Spleen (tissue), 7 donors: ENCODE measurements at regions not wholly inside any gene's neighbourhood (a gene's known extent, or its start where the extent isn't known, plus 50 kb on each side); places are given as distances from the start of the nearest gene placed in this dataset.

Experiments
- POLR2A ChIP-seq, 3 donors: fragments of 450-650 bp; IDR thresholded peaks; one replicate each; pipeline ENCODE4 v1.5.1; 2017; ENCODE audit warnings: antibody characterized with exemption in 3 of 3, mild to moderate bottlenecking in 1 of 3
- TF ChIP-seq, protein P1 (sequence below), 11 experiments: fragments of 200-600 bp in 7 of 11; fragments of 450-650 bp in 4 of 11; sonication (generic) in 4 of 11; IDR thresholded peaks in 8 of 11; conservative IDR thresholded peaks in 3 of 11; 1 replicate in 7 of 11; 2 replicates in 4 of 11; pipeline versions ENCODE4 v1.4.0 to v1.8.0; 2016 to 2021; ENCODE audit warnings: antibody characterized with exemption in 11 of 11, inconsistent platforms in 4 of 11, mild to moderate bottlenecking in 1 of 11
- donor health status: DM: no; HTN: no; CAD: no; lungs with moderate emphysema.
- donor health status: DM: no; HTN: no; CAD: no.
- donor health status: DM: no; HTN: no; CAD: no.

DNA sequence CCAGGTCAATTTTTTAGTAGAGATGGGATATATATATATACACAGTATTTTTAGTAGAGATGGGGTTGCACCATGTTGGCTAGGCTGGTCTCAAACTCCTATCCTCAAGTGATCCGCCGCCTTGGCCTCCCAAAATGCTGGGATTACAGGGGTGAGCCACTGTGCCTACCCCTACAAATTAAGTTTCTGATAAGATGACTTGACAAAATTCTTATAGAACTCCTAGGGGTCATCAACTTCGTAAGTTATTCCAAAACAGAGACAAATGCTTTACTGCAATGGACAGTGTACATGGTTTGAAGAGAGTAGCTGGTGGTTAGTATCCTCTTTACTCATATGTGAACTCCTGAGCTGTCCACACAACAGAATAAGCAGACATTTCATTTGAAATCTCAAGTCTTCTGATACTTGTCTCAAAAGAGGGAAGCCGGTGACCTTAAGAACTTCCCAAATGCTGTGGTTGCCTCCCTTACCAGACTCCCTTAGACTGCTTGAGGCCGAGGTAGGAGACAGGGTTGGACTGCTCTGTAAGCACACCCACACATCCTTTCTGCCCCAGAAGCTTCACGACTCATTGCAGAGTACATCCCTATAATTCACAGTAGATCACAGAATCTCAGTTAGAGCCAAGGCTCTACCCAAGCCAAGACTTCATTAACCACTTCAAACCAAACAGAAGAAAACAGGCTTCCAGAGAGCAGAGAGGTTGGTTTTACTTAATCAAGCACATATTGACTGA, 244.1 kb upstream of the IRF2BP2 start:
- TF ChIP-seq, protein P1, sequence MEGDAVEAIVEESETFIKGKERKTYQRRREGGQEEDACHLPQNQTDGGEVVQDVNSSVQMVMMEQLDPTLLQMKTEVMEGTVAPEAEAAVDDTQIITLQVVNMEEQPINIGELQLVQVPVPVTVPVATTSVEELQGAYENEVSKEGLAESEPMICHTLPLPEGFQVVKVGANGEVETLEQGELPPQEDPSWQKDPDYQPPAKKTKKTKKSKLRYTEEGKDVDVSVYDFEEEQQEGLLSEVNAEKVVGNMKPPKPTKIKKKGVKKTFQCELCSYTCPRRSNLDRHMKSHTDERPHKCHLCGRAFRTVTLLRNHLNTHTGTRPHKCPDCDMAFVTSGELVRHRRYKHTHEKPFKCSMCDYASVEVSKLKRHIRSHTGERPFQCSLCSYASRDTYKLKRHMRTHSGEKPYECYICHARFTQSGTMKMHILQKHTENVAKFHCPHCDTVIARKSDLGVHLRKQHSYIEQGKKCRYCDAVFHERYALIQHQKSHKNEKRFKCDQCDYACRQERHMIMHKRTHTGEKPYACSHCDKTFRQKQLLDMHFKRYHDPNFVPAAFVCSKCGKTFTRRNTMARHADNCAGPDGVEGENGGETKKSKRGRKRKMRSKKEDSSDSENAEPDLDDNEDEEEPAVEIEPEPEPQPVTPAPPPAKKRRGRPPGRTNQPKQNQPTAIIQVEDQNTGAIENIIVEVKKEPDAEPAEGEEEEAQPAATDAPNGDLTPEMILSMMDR (IDR thresholded peaks at IDR 0.05 in 8 of 11, conservative IDR thresholded peaks at IDR 0.05 in 3 of 11) = no peak
- no peak for TF ChIP-seq POLR2A (IDR thresholded peaks at IDR 0.05)
